ENCODE measurements at regions not wholly inside any gene's neighbourhood (a gene's known extent, or its start where the extent isn't known, plus 50 kb on each side); places are given as distances from the start of the nearest gene placed in this dataset.

DNA sequence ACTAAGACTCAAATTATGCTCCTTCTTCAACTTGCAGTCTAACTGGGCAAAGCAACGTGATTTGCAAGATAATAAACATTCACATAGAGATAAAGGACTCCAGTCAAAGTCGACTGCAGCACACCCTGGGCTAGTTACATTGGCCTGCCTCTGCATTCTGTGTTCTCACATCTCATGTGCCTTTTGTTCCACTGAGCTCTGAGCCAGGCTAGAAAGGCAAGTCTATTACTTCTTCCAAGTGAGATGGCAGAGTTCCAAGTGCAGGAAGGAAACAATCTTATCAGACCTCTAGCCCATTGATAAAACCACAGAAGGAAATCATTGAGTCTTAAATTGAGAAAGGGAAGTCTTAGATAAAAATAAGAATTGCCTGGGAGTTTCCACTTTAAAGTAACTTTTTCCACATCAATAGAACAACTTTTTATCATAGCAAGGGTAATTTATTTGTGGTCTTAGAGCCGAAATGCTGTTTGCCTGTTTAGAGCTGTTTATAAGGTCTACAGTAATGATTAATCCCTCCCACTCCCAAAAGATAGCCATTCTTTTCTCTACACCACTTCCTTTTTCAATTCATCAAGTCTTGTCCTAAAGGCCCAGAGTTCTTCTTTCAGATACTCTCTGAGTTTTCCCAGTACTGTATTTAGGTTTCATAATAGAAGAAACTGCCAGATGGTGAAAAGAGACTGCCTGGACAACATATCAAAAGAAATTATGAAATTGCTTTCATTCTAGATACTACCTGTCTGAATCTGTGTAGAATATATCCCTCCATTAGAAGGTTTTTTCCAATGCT, 200.2 kb downstream of the GUCY2F start:
- ChIA-PET POLR2A (no interaction called here), CTCF (no interaction called here)
- no peak overlapping the region for H3K27ac ChIP-seq (ENCODE audit: low read length)
- ATAC-seq = no peak
- no peaks in the 10 kb centered on the region for H3K4me1 ChIP-seq (ENCODE audit: control insufficient read depth, insufficient read depth, low read length)
- DNase-seq (ENCODE audit: low read depth, low spot score) = no peak
- H3K4me3 ChIP-seq (ENCODE audit: low read depth in 2 of 2, low read length in 2 of 2) = no peak overlapping the region
- BruUV-seq (replicated peaks) = no TSS peak
- in situ Hi-C loops (cut with HindIII; ENCODE audit: low pct_unique_long_range_greater_than_20kb, low sequenced_read_pairs) (no loop called here), intact Hi-C loops (cut with micrococcal nuclease; ENCODE audit: unreplicated experiment) (no loop called here)
- no peaks in the 10 kb centered on the region for H3K27me3 ChIP-seq (ENCODE audit: control insufficient read depth, insufficient read depth, low read length)
- H3K9me3 ChIP-seq (ENCODE audit: control insufficient read depth, insufficient read depth, low read depth, low read length) = no peaks in the 10 kb centered on the region
- H3K36me3 ChIP-seq (ENCODE audit: control insufficient read depth, insufficient read depth, low read length) = no peaks in the 10 kb centered on the region
- no peak for TF ChIP-seq SIN3A (IDR thresholded peaks at IDR 0.05; ENCODE audit: borderline replicate concordance, insufficient read depth, low read depth, low read length)
- TF ChIP-seq, protein P1, sequence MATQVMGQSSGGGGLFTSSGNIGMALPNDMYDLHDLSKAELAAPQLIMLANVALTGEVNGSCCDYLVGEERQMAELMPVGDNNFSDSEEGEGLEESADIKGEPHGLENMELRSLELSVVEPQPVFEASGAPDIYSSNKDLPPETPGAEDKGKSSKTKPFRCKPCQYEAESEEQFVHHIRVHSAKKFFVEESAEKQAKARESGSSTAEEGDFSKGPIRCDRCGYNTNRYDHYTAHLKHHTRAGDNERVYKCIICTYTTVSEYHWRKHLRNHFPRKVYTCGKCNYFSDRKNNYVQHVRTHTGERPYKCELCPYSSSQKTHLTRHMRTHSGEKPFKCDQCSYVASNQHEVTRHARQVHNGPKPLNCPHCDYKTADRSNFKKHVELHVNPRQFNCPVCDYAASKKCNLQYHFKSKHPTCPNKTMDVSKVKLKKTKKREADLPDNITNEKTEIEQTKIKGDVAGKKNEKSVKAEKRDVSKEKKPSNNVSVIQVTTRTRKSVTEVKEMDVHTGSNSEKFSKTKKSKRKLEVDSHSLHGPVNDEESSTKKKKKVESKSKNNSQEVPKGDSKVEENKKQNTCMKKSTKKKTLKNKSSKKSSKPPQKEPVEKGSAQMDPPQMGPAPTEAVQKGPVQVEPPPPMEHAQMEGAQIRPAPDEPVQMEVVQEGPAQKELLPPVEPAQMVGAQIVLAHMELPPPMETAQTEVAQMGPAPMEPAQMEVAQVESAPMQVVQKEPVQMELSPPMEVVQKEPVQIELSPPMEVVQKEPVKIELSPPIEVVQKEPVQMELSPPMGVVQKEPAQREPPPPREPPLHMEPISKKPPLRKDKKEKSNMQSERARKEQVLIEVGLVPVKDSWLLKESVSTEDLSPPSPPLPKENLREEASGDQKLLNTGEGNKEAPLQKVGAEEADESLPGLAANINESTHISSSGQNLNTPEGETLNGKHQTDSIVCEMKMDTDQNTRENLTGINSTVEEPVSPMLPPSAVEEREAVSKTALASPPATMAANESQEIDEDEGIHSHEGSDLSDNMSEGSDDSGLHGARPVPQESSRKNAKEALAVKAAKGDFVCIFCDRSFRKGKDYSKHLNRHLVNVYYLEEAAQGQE (IDR thresholded peaks at IDR 0.05; ENCODE audit: insufficient read depth in 1 of 2, low read depth in 2 of 2, low read length in 1 of 2) = no peak
- TF ChIP-seq, protein P2, sequence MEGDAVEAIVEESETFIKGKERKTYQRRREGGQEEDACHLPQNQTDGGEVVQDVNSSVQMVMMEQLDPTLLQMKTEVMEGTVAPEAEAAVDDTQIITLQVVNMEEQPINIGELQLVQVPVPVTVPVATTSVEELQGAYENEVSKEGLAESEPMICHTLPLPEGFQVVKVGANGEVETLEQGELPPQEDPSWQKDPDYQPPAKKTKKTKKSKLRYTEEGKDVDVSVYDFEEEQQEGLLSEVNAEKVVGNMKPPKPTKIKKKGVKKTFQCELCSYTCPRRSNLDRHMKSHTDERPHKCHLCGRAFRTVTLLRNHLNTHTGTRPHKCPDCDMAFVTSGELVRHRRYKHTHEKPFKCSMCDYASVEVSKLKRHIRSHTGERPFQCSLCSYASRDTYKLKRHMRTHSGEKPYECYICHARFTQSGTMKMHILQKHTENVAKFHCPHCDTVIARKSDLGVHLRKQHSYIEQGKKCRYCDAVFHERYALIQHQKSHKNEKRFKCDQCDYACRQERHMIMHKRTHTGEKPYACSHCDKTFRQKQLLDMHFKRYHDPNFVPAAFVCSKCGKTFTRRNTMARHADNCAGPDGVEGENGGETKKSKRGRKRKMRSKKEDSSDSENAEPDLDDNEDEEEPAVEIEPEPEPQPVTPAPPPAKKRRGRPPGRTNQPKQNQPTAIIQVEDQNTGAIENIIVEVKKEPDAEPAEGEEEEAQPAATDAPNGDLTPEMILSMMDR (IDR thresholded peaks at IDR 0.05) = no peak

DNA sequence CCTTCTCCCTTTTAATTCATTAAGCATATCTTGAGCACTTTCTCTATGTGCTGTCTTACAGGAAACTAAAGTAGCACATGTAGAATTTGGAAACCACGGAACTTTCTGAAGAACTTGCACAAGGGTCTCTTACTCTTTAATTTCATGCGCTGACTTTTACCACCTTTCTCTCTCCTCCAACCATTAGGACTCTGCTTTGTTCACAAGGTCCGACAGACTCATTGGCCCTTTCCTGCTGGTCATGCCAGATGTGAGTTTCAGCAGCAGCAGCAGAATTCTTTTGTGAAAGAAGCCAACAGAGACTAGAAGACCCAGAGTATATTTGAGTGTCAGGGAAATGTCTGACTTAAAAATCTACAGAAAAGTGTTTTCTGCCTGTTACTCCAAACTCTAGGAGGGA, 207.1 kb downstream of the GUCY2F start:
- H3K27ac ChIP-seq (ENCODE audit: low read length) = no peak overlapping the region
- ChIA-PET CTCF (no interaction called here), POLR2A (no interaction called here)
- no peak for DNase-seq (ENCODE audit: low read depth, low spot score)
- no peaks in the 10 kb centered on the region for H3K4me1 ChIP-seq (ENCODE audit: control insufficient read depth, insufficient read depth, low read length)
- H3K4me3 ChIP-seq (ENCODE audit: low read depth in 2 of 2, low read length in 2 of 2) = no peak overlapping the region
- H3K36me3 ChIP-seq (ENCODE audit: control insufficient read depth, insufficient read depth, low read length) = no peaks in the 10 kb centered on the region
- TF ChIP-seq POLR2AphosphoS5 (IDR thresholded peaks at IDR 0.05; ENCODE audit: low read depth, low read length) (no peak), SIN3A (IDR thresholded peaks at IDR 0.05; ENCODE audit: borderline replicate concordance, insufficient read depth, low read depth, low read length) (no peak), TCF7L2 (IDR thresholded peaks at IDR 0.05; ENCODE audit: low read depth, low read length) (no peak)
- TF ChIP-seq, protein P1 (IDR thresholded peaks at IDR 0.05; ENCODE audit: insufficient read depth in 1 of 2, low read depth in 2 of 2, low read length in 1 of 2) = no peak
- TF ChIP-seq, protein P2 (IDR thresholded peaks at IDR 0.05) = no peak
- no peaks in the 10 kb centered on the region for H3K27me3 ChIP-seq (ENCODE audit: control insufficient read depth, insufficient read depth, low read length)
- ATAC-seq = no peak
- intact Hi-C loops (cut with micrococcal nuclease; ENCODE audit: unreplicated experiment) (no loop called here), in situ Hi-C loops (cut with HindIII; ENCODE audit: low pct_unique_long_range_greater_than_20kb, low sequenced_read_pairs) (no loop called here)
- BruUV-seq (replicated peaks) = no TSS peak
- H3K9me3 ChIP-seq (ENCODE audit: control insufficient read depth, insufficient read depth, low read depth, low read length) = no peaks in the 10 kb centered on the region

Data from Panc1 (cell line).